Suprapubic skin (tissue), 4 donors: ENCODE measurements at regions not wholly inside any gene's neighbourhood (a gene's known extent, or its start where the extent isn't known, plus 50 kb on each side); places are given as distances from the start of the nearest gene placed in this dataset.
A peak's percentile ranks its signal among the peaks of the same experiment; 100 is the strongest.

Experiments
- DNase-seq, 2 donors: peaks; one replicate each; pipeline ENCODE4 v3.0.0-alpha.2; 2019; ENCODE audit warnings: low spot score in 2 of 2
- H3K27ac ChIP-seq: fragments of 200-600 bp; sonication (generic); one replicate; pipeline ENCODE4 v1.5.1; 2019
- H3K27me3 ChIP-seq: fragments of 200-600 bp; sonication (generic); one replicate; pipeline ENCODE4 v1.5.1; 2019
- H3K36me3 ChIP-seq: fragments of 200-600 bp; sonication (generic); one replicate; pipeline ENCODE4 v1.5.1; 2019
- H3K4me1 ChIP-seq: fragments of 200-600 bp; sonication (generic); one replicate; pipeline ENCODE4 v1.5.1; 2019
- H3K4me3 ChIP-seq: fragments of 200-600 bp; sonication (generic); one replicate; pipeline ENCODE4 v1.5.1; 2019; ENCODE audit warnings: mild to moderate bottlenecking
- H3K9me3 ChIP-seq: fragments of 200-600 bp; sonication (generic); one replicate; pipeline ENCODE4 v1.5.1; 2019
- CTCF ChIP-seq, 2 donors: fragments of 200-600 bp in 1 of 2; fragments of 450-650 bp in 1 of 2; sonication (generic) in 1 of 2; IDR thresholded peaks; one replicate each; pipeline ENCODE4 v1.5.1; 2016 to 2019; ENCODE audit warnings: antibody characterized with exemption in 2 of 2, mild to moderate bottlenecking in 1 of 2, moderate library complexity in 1 of 2
- EP300 ChIP-seq: sonication (generic); formaldehyde crosslinking; IDR thresholded peaks from one replicate; pipeline ENCODE4 v1.6.1; 2017; ENCODE audit warnings: antibody characterized with exemption
- POLR2A ChIP-seq, 2 donors: fragments of 450-650 bp; IDR thresholded peaks; one replicate each; pipeline ENCODE4 v1.6.1; 2017; ENCODE audit warnings: antibody characterized with exemption in 2 of 2, mild to moderate bottlenecking in 2 of 2, moderate library complexity in 2 of 2
- POLR2AphosphoS5 ChIP-seq, 3 donors: sonication (generic); formaldehyde crosslinking; IDR thresholded peaks; one replicate each; pipeline ENCODE4 v1.6.1; 2017; ENCODE audit warnings: antibody characterized with exemption in 3 of 3
- WGBS: methylation state at CpG from one replicate; pipeline ENCODE4 v1.1.5; 2018; 5-methylcytosine and 5-hydroxymethylcytosine counted together

GRCh38 chr1:58836408-58836807 lies 52.6 kb upstream of the JUN start:
- DNase-seq = no peak
- Histone ChIP-seq H3K36me3 (no peaks in the 10 kb centered on the region), H3K4me1 (no peaks in the 10 kb centered on the region), H3K27ac (no peak overlapping the region), H3K27me3 (no peaks in the 10 kb centered on the region), H3K4me3 (no peak overlapping the region), H3K9me3 (no peaks in the 10 kb centered on the region)
- 94% methylated on average over 2 of the region's 3 CpGs for WGBS
- TF ChIP-seq POLR2AphosphoS5 (IDR thresholded peaks at IDR 0.05) (no peak), POLR2A (IDR thresholded peaks at IDR 0.05) (no peak), CTCF (IDR thresholded peaks at IDR 0.05) (no peak), EP300 (no peak)

- TF ChIP-seq CTCF (IDR thresholded peaks at IDR 0.05) (no peak), POLR2AphosphoS5 (IDR thresholded peaks at IDR 0.05) (no peak), EP300 (no peak), POLR2A (IDR thresholded peaks at IDR 0.05) (no peak)
Measured at GRCh38 chr1:58837886-58838285, 54.0 kb upstream of the JUN start.

GRCh38 chr1:58839147-58839795 lies 55.4 kb upstream of the JUN start:
- TF ChIP-seq CTCF (IDR thresholded peaks at IDR 0.05) (no peak), POLR2A (IDR thresholded peaks at IDR 0.05) (no peak), EP300 (no peak), POLR2AphosphoS5 (IDR thresholded peaks at IDR 0.05) (no peak)
- H3K36me3 ChIP-seq = no peaks in the 10 kb centered on the region
- WGBS = 71% methylated on average over 5 of the region's 5 CpGs
- no peak overlapping the region for H3K27ac ChIP-seq
- no peak for DNase-seq
- H3K27me3 ChIP-seq = no peaks in the 10 kb centered on the region
- no peak overlapping the region for H3K4me3 ChIP-seq
- H3K9me3 ChIP-seq = no peaks in the 10 kb centered on the region
- H3K4me1 ChIP-seq = no peaks in the 10 kb centered on the region

More at GRCh38 chr1:58837886-58838285, 54.0 kb upstream of the JUN start:
- no peak overlapping the region for H3K27ac ChIP-seq
- no peak overlapping the region for H3K4me3 ChIP-seq
- no peaks in the 10 kb centered on the region for H3K27me3 ChIP-seq
- no peaks in the 10 kb centered on the region for H3K4me1 ChIP-seq
- DNase-seq = no peak
- H3K36me3 ChIP-seq = no peaks in the 10 kb centered on the region
- no peaks in the 10 kb centered on the region for H3K9me3 ChIP-seq

DNA sequence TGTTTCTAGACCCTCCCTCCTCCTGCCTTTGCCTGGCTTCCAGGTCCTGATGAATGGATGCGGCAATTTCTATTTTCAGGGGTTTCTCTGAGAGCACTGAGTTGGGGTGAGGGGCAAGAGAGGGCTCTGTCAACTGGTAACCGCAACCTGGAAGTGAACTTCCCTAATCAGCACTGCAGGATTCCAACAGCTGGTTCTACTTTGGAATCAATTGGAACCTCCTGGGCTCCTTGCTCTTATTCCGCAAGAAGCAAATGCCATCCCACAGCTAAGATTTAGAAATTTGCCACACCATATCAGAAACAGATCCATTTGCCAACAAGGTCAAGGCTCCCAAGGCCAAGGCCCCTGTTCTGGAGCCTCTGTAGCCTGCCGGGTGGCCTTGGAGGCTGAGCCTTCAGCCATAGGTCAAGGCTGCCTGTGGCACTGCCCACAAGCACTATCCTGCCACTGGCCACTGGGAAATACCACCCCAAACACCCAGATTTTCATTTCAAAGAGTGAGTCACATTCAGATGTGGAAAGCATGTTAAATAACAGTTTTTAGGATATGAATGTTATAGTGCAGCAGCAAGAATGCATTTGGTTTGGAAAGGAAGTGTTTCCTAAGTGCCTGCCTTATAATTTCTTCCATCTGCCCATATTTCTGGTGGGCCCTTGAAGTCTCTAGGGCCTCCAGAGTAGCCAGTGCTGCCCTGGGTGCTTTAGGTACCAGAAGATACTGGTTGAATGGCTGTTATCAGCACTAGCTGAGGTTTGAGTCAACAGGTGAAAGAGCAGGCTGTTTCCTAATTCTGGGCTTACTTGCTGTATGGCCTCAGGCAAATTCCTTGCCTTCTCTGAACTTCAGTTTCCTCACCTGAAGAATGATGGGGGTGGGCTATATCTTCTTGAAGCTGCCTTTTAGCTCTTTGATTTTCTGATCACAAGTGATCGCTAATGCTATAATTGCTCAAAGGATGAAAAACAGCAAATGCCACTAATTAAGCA lies 56.3 kb upstream of the JUN start:
- Histone ChIP-seq H3K36me3 (no peaks in the 10 kb centered on the region), H3K9me3 (no peaks in the 10 kb centered on the region), H3K4me1 (no peaks in the 10 kb centered on the region), H3K27me3 (no peaks in the 10 kb centered on the region), H3K4me3 (no peak overlapping the region), H3K27ac (no peak overlapping the region)
- 78% methylated on average over 5 of the region's 5 CpGs for WGBS
- no peak for DNase-seq
- TF ChIP-seq EP300 (no peak), CTCF (IDR thresholded peaks at IDR 0.05) (no peak), POLR2AphosphoS5 (IDR thresholded peaks at IDR 0.05) (no peak)

DNA sequence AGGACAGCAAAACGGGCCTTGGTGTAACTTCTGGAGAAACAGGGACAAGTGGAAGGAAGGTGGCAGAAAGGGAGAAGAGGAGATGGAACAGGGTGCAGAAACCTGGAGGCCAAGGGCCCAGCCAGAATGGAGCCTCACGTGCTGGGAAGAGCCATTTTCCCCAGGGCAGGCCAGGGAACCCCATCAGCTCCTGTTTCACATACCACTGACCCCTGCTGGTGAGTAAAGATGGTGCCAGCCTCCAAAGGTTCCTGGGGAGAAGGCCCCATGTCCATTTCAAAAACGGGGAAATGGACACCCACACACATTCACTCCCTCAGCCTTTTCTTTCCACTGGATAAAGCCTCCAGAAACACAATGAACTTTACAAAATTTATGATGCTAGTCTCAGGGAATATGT lies 57.6 kb upstream of the JUN start:
- Histone ChIP-seq H3K36me3 (no peaks in the 10 kb centered on the region), H3K27me3 (no peaks in the 10 kb centered on the region), H3K9me3 (no peaks in the 10 kb centered on the region), H3K4me3 (no peak overlapping the region), H3K4me1 (no peaks in the 10 kb centered on the region), H3K27ac (no peak overlapping the region)
- TF ChIP-seq CTCF (IDR thresholded peaks at IDR 0.05) = peak in 1 of 2 donors; percentile 18
- no peak for TF ChIP-seq POLR2A (IDR thresholded peaks at IDR 0.05)
- TF ChIP-seq EP300 = no peak
- no peak for DNase-seq
- 84% methylated on average over 3 of the region's 3 CpGs for WGBS
